ENCODE measurements at regions not wholly inside any gene's neighbourhood (a gene's known extent, or its start where the extent isn't known, plus 50 kb on each side); places are given as distances from the start of the nearest gene placed in this dataset.

DNA sequence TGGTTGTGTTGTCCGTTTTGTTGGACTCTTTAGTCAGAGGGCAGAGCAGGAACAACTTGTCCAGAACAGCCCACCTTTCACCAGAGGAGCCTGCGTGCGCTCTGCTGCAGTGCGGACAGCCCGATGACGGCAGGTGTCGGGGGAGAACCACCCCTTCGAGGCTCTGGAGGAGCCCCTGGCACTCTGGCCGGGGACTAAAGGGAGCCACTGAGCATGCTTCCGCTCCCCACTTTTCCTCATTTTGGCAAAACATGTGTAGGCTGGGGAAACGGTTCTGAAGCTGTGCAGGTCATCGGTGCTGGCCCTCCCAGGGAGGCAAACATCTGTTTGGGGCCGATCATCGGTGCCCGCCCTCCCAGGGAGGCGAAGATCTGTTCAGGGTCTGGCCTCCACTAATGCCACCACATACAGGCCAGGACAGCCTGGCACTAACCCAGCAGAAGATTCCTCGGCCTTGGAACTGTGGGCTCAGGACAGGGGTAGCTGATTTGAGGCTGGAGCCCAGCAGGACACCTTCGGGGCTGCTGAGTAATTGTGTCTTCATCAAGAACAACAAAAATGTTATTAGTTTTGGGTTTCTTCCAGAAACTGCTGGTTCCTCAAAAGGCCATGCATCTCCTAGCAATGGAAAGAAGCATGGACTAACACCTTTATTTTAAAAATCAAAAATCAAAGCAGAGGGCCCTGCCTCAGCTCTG is 124.4 kb upstream of the TCERG1L start:
- H3K4me3 ChIP-seq (replicated peaks in 1 of 2; ENCODE audit: low read depth in 2 of 2, low read length in 2 of 2), result no peak overlapping the region
- no peak for DNase-seq (ENCODE audit: low read depth in 2 of 2)
- TF ChIP-seq, protein P1, sequence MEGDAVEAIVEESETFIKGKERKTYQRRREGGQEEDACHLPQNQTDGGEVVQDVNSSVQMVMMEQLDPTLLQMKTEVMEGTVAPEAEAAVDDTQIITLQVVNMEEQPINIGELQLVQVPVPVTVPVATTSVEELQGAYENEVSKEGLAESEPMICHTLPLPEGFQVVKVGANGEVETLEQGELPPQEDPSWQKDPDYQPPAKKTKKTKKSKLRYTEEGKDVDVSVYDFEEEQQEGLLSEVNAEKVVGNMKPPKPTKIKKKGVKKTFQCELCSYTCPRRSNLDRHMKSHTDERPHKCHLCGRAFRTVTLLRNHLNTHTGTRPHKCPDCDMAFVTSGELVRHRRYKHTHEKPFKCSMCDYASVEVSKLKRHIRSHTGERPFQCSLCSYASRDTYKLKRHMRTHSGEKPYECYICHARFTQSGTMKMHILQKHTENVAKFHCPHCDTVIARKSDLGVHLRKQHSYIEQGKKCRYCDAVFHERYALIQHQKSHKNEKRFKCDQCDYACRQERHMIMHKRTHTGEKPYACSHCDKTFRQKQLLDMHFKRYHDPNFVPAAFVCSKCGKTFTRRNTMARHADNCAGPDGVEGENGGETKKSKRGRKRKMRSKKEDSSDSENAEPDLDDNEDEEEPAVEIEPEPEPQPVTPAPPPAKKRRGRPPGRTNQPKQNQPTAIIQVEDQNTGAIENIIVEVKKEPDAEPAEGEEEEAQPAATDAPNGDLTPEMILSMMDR (IDR thresholded peaks at IDR 0.05; ENCODE audit: low read depth, low read length), result no peak

DNA sequence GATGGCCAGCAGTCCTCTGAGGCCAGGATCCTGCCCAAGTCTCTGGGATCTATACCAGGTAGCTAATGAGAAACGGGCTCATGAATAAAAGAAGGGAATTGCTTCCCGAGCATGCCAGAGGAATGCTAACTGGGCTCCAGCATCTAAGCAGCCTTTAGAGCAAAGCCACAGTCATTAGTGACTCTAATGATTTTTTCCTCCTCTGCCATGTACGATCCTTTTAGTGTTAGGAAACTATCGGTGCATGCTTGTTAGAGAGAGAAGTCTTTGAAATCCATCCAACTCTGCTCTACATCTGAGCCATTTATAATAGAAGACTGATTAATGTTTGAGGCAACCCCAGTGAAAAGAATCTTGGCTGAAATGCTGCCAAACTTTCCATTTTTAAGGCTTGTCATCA is 124.9 kb upstream of the TCERG1L start:
- TF ChIP-seq, protein P1 (IDR thresholded peaks at IDR 0.05; ENCODE audit: low read depth, low read length), result no peak
- DNase-seq (ENCODE audit: low read depth in 2 of 2), result no peak
- H3K4me3 ChIP-seq (replicated peaks in 1 of 2; ENCODE audit: low read depth in 2 of 2, low read length in 2 of 2), result no peak overlapping the region

DNA sequence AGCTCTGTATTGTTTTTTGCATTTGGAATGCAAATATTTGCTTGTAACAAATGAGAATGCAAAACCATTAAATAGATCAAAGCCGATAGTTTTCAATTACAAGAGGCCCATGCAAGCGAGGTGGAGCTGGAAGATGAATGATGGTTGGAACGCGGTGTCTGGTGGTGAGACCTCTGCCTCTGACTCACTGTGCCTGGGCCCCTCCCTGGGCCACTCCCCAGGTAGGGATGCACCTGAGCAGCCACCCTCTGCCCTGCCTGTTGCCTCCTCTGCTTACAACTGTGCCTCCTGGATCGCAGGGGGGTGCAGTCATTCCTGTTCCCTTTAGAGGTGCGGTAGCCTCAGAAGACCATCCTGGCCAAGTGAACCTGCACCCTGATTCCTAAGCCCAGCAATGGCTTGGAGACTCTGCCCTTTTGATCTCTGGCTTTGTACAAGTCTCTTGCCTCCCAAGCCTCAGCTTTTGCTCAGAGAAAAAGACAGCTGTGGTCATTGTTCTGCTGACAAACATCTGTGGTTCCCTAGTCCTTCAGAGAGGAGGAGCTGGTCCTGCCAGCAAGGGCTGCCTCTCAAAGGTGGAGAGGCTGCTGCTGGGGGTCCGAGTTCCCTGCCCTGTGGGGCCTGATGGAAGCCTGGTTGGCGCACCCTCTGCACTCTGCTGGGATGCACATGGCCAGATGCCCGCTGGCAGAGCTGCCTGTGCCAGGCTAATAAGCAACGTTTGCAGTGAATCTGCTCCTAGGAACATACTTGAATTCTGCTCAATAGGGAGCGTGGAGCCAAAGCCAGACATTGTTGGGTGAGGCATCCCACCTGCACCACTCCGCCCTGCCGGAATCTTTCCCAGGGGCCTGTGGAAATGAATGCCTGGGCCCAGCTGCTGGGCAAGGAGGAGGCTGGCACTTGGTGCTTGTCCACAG is 126.3 kb upstream of the TCERG1L start:
- TF ChIP-seq, protein P1 (IDR thresholded peaks at IDR 0.05; ENCODE audit: low read depth, low read length), result no peak
- H3K4me3 ChIP-seq (replicated peaks in 1 of 2; ENCODE audit: low read depth in 2 of 2, low read length in 2 of 2), result no peak overlapping the region
- DNase-seq (ENCODE audit: low read depth in 2 of 2), result no peak

DNA sequence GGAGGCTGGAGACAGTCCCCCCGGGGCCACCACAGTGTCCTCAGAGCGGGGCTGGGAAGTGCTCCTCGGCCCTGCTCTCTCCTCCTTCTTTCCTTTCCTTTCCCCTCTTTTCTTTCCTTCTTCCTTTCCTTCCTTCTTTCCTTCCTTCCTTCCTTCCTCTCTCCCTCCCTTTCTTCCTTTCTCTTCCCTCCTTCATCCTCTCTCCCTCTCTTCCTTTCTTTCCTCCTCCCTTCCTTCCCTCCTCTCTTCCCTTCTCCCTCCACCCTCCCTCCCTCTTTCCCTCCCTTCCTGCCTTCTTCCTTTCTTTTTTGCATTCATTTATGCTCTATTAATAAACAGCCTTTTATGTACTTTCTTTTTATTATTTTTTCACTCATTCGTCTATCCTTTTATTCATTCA is 127.1 kb upstream of the TCERG1L start:
- H3K4me3 ChIP-seq (replicated peaks in 1 of 2; ENCODE audit: low read depth in 2 of 2, low read length in 2 of 2), result no peak overlapping the region
- TF ChIP-seq, protein P1 (IDR thresholded peaks at IDR 0.05; ENCODE audit: low read depth, low read length), result no peak
- no peak for DNase-seq (ENCODE audit: low read depth in 2 of 2)

DNA sequence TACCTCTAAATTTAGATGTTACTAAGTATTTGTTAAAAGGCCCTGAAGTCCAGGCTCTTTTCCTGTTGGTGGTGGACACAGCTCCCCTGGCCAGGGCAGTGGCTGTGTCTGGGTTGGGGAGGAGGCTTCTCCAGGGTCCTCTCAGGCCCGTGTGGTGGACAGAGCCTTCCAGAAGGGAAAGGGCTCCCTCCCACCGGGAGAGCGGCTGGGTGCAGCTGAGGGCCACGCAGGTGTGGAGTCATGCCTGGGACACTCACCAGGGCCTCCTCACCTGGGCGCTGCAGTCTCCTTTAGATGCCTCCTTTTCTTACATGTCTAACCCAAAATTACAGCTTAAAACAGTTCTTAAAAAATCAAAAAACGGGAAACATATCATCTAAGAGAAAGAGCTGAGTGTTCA is 128.2 kb upstream of the TCERG1L start:
- H3K4me3 ChIP-seq (replicated peaks in 1 of 2; ENCODE audit: low read depth in 2 of 2, low read length in 2 of 2), result no peak overlapping the region
- TF ChIP-seq, protein P1 (IDR thresholded peaks at IDR 0.05; ENCODE audit: low read depth, low read length), result no peak
- no peak for DNase-seq (ENCODE audit: low read depth in 2 of 2)

DNA sequence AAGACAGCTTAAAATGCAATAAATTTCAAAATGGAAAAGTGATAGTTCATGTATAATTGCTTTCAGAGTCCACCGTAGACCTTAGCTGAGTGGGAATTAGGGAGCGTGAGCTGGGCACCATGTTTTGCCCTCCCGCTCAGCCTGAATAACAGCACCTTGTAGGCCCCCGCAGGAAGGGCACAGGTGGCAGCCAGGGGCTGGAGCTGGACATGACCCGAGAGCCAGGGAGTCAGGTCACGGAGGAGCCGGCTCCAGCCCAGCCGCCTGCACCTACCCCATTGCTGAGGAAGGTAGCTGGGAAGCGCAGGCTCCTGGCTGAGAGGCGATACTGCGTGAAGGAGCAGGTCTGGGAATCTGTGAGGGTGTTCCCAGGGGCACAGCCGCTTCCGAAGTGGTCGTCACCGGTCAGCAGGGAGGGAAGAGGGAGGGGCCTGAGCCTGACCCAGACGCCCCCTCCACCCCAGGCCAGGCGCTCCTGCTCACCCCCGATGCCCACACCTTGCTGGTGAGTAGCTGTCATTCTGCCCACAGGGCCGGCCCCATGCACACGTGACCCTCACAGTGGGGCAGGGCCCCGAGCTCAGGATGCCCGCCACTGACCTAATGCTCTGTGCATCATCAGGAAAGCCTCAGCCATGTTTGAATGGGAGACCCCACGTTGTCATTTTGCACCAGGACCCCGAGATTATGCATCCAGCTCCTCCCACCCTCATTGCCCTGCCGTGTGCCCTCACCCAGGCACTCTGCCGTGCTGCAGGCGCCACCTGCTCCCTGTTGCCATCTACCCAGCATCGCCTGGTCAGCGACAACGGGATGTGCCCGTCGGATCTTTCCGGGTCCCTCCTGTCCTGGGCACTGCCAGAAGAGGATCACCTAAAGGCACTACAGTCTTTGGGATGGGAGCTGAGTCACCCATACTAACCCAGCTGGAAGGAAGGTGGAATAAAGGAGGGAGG is 129.2 kb upstream of the TCERG1L start:
- TF ChIP-seq, protein P1 (IDR thresholded peaks at IDR 0.05; ENCODE audit: low read depth, low read length), result no peak
- H3K4me3 ChIP-seq (replicated peaks in 1 of 2; ENCODE audit: low read depth in 2 of 2, low read length in 2 of 2), result no peak overlapping the region
- no peak for DNase-seq (ENCODE audit: low read depth in 2 of 2)

All from cardiac fibroblast (primary cell).